GM04503 (cell line): ENCODE measurements at regions not wholly inside any gene's neighbourhood (a gene's known extent, or its start where the extent isn't known, plus 50 kb on each side); places are given as distances from the start of the nearest gene placed in this dataset.
"Not testable (repeated sequence)": the region's sequence is repeated elsewhere in the genome, so short reads cannot be mapped to it uniquely, and the experiment has no call there.

Experiments used
- DNase-seq: peaks from one replicate; pipeline ENCODE4 v3.0.0-alpha.2; 2012; ENCODE audit warnings: low read depth

DNA sequence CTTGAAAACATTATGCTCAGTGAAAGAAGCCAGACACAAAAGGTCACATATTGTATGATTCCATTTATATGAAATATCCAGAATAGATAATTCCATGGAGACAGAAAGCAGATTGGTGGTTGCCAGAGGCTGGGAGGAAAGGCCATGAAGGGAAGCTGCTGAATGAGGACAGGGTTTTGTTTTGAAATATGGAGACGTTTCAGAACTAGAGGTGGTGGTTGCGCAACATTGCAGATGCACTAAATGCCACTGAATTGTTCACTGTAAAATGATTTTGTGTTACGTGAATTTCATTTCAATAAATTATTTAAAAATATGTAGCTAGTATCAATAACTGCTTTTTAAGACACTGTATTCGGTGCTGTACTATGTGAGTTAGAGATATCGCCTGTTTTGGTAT, 101.7 kb upstream of the ZNF236 start:
- DNase-seq, result no peak

GRCh38 chr18:76715012-76715610, 107.2 kb upstream of the ZNF236 start:
- DNase-seq, result no peak

DNA sequence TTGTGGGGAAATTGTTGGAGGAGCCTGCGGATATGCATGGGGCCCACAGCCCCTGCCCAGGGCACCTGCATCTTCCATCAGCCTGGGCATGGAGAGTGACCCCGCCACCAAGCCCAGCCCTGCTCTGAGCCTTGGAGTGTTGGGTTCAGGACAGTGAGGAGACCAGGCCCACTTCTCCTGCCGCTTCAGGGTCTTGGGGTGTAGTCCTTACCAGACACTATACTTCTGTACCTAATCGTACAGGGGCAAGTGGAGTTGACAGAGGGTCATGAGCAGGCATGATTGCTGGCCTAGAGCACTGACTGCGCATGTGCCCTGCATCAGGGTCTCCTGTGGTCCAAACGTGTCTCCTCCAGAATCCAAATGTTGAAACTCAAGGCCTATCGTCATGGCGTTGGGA, 108.9 kb upstream of the ZNF236 start:
- no peak for DNase-seq

GRCh38 chr18:76712511-76713140, 109.7 kb upstream of the ZNF236 start:
- DNase-seq, result no peak

DNA sequence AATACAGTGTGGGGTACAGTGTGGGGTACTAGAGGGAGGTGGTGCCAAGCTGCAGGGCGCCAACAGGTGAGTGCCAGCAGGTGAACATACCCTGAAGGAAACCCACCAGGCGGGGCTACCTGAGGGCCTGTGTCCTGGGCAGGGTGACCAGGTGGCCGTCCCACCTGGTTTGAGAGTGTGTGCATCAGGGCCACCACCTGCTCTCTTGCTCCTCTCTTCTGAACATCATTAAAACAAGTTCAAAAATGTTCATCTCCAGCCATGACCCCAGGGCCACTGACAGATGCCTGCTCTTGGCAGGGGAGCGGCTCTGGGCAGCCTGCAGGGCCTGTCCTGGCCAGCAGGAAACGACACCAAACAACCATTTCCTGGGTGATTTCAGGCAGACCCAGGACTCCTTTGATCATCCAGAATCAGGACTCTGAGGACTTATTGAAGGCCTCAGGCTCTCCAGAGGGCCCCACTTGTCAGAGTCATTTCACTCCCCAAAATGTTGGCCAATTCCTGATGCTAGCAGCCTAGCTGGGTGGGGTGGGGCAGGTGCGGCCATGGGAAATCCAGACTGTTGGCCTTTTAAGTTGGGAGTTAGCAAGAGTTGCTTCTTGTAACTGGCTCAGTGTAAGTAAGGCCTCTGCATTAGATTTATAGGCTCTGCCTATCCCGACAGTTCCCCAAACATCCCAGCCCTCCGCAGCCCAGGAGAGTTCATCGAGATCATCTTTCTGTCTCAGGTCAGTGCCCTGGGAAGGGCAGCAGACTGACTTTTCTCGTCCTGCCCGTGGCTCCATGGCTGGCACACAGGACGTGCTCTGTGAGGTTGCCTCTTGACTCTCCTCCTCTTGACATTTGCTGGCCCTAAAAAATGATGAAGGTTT, 111.5 kb upstream of the ZNF236 start:
- no peak for DNase-seq

GRCh38 chr18:76709659-76710645, 112.4 kb upstream of the ZNF236 start:
- no peak for DNase-seq

GRCh38 chr18:76708722-76709353, 113.5 kb upstream of the ZNF236 start:
- DNase-seq, result no peak

- DNase-seq, result no peak
Measured at GRCh38 chr18:76708071-76708721, 114.2 kb upstream of the ZNF236 start.

DNA sequence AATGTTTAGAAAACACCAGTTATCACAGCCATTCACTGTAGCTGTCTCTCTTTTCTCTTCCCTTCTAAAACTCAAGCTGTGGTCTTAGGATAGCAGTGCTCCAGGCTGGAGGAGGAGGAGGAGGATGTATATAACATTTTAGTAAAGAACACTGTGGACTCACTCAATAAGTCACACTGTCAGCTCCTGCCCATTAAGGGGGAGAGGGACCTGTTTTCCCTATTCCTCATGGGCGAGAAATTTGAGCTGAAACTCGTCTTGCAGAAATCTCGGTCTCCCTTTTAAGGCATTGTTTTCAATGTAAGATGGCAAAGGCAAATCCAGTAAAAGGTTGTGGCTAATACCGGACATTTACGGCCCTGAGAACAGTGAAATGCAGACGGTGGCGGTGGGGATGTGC, 114.8 kb upstream of the ZNF236 start:
- DNase-seq, result no peak

DNA sequence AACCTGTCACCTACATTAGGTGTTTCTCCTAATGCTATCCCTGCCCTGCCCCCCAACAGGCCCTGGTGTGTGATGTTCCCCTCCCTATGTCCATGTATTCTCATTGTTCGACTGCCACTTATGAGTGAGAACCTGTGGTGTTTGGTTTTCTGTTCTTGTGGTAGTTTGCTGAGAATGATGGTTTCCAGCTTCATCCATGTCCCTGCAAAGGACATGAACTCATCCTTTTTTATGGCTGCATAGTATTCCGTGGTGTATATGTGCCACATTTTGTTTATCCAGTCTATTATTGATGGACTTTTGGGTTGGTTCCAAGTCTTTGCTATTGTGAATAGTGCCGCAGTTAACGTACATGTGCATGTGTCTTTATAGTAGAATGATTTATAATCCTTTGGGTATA, 117.8 kb upstream of the ZNF236 start:
- not testable (repeated sequence) for DNase-seq

- no peak for DNase-seq
Measured at GRCh38 chr18:76699923-76700322, 122.4 kb upstream of the ZNF236 start.

DNA sequence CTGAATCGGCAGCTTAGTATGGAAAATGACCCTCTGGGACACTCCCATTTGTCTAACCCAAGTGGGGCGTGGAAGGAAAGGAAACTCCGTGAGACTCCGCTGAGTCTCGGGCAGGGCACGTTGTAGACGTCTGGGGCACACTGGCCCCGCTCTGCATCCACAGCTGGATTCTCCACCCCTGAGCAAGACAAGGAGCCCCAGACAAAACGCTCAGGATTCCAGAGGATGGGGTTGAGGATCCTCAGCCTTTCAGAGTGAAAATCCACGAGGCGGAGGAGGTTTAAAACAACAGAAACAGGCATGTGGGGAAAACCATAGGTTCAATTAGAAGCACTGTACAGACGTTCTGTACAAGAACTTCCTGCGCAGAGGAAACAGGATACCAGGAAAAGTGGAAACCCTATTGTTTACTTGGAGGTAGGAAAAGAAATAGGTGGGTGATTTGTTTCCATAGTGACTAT, 124.9 kb upstream of the ZNF236 start:
- no peak for DNase-seq

- DNase-seq, result no peak
Measured at GRCh38 chr18:76691800-76692199, 130.6 kb upstream of the ZNF236 start.

- no peak for DNase-seq
Measured at GRCh38 chr18:76689646-76690264, 132.6 kb upstream of the ZNF236 start.

DNA sequence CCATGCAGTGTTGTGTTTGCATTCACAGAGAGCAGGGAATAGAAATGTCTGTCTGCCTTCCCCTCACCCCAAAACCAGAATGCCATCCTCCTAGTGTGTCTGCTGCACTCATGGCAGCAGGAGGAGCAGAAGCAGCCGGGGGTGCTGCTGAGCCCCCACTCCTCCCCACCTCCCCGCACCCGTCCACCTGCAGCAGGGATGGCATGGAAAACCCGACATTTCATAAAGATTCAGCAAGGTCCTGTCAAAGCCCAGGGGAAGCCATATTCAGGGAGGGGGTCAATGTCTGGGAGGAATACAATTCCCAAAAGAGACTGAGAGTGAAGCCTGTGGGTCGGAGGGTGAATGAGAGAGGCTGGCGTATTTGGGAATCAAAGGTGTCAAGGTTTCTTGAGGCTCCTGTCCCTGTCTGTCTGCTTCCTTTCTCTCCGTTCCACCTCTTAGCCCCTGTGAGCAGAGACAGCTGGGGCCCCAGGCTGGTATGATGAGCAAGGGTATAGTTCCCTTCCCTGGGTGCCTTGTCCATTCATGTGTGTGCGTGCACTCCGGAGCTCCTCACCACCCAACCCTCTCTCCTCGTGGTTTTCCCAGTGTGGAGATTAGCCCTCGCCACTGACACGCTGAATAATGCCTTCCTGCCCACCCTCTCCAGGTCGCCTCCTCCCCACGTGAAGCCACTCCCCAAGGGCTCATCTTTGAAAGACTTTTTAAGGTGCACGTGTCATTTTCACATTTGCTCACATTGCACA, 133.5 kb upstream of the ZNF236 start:
- DNase-seq, result no peak

GRCh38 chr18:76687304-76687962, 134.9 kb upstream of the ZNF236 start:
- DNase-seq, result no peak

DNA sequence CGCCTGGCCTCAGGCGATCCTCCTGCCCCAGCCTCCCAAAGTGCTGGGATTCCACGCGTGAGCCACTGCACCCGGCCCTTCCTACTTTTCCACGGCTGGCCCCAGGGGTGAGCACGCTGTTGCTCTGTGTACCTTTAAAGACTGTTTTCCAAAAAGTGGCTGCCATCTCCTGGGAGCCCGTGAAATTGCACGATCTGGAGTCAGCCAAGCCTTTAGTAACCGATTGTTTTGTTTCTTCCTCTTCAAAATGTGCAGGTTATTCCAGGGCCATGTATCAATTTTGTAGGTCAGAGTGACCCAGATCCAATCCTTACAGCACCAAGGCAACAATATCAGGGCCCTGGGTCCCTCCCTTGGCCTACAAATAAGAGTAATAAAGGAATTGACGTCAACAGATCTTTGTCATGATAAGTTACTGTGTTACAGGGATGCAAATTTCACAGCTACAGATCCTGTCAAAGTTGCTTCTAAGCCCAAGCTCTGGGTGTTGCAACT, 135.6 kb upstream of the ZNF236 start:
- DNase-seq, result no peak

- no peak for DNase-seq
Measured at GRCh38 chr18:76685860-76686259, 136.5 kb upstream of the ZNF236 start.

DNA sequence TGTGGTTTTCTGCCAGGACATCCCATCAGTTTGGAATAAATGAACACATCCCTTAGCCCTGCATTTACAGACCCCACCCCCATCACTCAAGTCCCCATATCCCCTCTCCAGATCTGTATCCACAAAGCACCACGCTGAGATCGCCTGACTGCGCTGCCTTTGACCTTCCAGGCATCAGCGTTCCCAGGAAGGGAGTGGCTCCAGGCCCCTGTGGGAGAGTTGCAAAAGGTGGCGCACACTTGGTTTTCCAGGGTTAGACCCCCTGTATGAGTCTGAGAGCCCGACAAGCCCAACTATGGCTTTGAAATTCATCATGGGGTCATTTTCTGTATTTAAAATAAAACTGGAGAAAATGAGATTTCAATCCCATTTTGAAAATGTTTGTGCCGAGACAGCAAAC, 137.0 kb upstream of the ZNF236 start:
- DNase-seq, result no peak
